HTR-8/SVneo (cell line): ENCODE measurements at regions not wholly inside any gene's neighbourhood (a gene's known extent, or its start where the extent isn't known, plus 50 kb on each side); places are given as distances from the start of the nearest gene placed in this dataset.
A peak's percentile ranks its signal among the peaks of the same experiment; 100 is the strongest.
"Not testable (repeated sequence)": the region's sequence is repeated elsewhere in the genome, so short reads cannot be mapped to it uniquely, and the experiment has no call there.

Source experiments
- DNase-seq: peaks from one replicate; pipeline ENCODE4 v3.0.0; 2011; ENCODE audit warnings: low spot score, mixed read lengths; ENCODE audit not compliant: insufficient read length
- FAIRE-seq: peaks from 2 replicates; lab custom pipeline; 2011; peaks lifted over from hg19 to GRCh38; lab: Jason Lieb, UNC

DNA sequence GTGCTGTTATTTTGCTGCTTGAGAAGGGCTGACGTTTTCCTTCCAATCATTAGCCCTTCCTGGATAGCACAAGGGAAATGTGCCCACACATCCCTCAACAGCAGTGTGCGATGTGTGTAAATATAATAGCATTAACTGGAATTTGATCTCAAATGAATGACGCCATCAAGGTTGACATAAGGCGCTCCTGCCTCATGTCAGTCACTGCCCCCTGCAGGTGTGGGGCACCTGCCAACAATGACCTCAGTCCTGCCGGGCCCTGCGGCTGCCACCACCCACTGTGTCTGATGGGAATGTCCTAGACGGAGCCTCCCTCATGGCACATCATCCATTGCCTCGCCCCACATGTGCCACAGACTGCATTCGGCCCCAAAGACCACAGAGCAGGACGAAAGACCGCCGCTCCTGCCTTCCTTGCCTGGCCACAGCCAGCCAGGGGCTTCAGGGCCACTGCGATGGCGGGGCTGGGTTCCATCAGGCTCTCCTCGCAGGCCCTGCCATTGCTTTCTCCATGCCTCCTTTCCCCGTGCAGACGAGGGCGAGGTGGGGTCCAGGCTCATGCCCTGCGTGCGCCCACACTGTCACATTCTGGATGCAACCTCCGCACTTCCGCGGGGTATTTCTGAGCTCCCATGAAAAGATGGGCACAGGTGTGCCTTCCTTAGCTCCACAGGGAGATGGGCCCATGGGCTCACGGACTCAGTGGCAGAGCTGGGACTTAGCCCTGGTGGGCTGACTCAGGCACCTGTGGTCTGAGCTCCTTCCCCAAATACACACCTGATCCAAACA, 146.7 kb downstream of the SOX1 start:
- DNase-seq (no peak), FAIRE-seq (no peak)

DNA sequence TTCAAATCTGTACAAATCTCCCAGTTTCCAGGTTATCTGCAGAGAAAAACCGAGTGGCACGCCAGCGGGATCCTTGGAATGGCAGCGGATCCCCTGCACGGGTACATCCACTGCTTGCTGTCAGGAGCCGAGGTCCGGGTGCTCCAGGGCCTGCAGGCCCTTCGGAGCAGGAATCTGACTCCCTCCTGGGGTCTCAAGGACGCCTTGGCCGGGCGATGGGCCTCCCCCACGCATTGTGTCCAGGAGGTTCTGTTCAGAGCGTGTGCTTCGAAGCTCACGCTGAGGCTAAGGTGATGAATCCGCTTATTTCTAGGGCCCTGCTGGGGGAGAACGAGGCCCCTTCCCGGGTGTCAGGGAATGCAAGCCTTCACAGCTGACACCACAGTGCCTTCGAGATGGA, 148.9 kb downstream of the SOX1 start:
- DNase-seq: no peak
- no peak for FAIRE-seq

- FAIRE-seq: peak; percentile 36
Observed at GRCh38 chr13:112217431-112217830, 150.5 kb downstream of the SOX1 start.

GRCh38 chr13:112218416-112218815, 151.5 kb downstream of the SOX1 start:
- DNase-seq: no peak
- FAIRE-seq: no peak

More at GRCh38 chr13:112217431-112217830, 150.5 kb downstream of the SOX1 start:
- DNase-seq: no peak

DNA sequence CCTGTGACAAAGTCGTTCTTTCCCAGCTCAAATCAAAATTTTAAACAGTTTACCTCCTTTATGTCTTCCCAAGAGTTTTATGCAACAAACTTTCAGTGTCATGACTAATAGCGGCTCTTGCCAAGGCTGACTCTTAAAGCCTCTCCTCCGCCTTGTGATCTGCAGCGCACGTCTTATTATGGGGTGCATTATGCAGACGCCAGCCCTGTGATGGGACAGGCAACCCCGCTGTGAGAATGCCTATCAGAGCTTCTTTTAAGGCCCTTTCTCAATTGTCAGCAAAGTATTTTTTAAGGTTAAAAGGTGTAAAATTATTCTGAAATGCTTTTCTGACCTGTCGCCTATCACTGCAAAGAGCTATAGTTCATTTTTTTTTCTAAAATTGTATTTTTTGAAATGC, 152.8 kb downstream of the SOX1 start:
- DNase-seq (no peak), FAIRE-seq (no peak)

GRCh38 chr13:112220296-112220875, 153.4 kb downstream of the SOX1 start:
- FAIRE-seq (no peak), DNase-seq (no peak)

DNA sequence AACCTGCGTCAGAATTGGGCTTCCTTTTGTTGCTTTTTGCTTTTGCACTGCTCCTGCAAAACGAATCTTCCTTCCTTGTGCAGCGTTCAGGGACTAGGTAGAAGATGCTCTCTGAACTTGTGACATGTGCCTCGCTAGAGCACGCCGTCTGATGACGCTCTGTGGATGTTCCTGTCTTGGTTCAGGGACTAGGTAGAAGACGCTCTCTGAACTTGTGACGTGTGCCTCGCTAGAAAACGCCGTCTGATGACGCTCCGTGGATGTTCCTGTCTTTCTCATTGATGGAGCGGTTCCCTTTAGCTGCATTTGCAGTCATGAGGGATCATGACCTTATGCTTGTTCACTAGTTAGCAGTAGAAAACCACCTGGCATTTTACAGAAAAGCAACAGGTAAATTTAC, 154.0 kb downstream of the SOX1 start:
- no peak for DNase-seq
- no peak for FAIRE-seq

DNA sequence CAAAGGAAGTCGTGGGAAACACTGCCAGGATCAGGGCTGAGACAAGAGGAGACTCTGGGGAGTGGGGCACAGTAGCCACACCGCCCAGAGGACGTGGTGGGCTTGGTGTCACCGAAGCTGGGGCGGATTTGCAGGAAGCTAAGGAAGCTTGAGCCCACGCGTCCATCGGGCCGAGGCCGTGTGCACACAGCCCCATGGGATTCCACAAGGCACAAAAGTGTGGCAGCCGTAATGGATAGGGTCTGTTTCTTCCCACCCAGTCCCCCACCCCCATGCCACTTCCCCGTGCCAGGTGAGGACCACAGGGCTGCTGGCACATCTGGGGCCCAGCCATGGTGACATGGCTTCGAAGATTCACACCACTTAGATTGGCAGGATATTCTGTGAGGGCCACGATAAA, 153.2 kb upstream of the SPACA7 start:
- no peak for DNase-seq
- no peak for FAIRE-seq

DNA sequence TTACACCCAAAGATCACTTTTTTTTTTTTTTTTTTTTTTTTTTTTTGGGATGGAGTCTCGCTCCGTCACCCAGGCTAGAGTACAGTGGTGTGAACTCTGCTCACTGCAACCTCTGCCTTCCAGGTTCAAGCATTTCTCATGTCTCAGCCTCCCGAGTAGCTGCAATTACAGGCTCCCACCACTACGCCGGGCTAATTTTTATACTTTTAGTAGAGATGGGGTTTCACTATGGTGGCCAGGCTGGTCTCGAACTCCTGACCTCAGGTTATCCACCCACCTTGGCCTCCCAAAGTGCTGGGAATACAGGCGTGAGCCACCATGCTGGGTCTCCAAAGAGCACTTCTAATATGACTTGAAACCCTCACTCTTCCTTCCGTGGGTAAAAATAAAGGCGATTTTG, 152.2 kb upstream of the SPACA7 start:
- not testable (repeated sequence) for DNase-seq, FAIRE-seq

GRCh38 chr13:112225429-112226090, 150.6 kb upstream of the SPACA7 start:
- FAIRE-seq (no peak), DNase-seq (no peak)

GRCh38 chr13:112226320-112227002, 149.7 kb upstream of the SPACA7 start:
- FAIRE-seq (no peak), DNase-seq (no peak)

DNA sequence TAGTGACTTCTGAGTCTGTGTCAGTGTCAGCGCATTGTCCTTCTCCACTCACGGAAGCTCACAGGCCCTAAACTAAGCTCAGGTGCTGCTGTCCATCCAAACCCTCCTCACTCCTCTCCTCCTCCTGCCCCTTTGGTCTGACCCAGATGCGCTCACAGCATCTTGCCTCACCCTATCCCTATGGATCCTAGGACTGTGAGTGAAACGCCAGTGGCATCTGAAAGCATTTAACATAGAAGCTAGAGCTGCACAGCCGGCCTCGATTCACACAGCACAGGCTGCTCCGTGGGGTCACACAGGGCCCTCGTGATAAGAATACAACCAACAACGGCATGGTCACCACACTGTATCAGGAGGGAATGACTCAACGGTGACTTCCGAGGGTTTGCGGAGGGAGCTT, 149.1 kb upstream of the SPACA7 start:
- no peak for DNase-seq
- FAIRE-seq: no peak

GRCh38 chr13:112229445-112229844, 146.7 kb upstream of the SPACA7 start:
- no peak for FAIRE-seq
- no peak for DNase-seq

GRCh38 chr13:112229992-112230872, 145.9 kb upstream of the SPACA7 start:
- FAIRE-seq (no peak), DNase-seq (no peak)

DNA sequence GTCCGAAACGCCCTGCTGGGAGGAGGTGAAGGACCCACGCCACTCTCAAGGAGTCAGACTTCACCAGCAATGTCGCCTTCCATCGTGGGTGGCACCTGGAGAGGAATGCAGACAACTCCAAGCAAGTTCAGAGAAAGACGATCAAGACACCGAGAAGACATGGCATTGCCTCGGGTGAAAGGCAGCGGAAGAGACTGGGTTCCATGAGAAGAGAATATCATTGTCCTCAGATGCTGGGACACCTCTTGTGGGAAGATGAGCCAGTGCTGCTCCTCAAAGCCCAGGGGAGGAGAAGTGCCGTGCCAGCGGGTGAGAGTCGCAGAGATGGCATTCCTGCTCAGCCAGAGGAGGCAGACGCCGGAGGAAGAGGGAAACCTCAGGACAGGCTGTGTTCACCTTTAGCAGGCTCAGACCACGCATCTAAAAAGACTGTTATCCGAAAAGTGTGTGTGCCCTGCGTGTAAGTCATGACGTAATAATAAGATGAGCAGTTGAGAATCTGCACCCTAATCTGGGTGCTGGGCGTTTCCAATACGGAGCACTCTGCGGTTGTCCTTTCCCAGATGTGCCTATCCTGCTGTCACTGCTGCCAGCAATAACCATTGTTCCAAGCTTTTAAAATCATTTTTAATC, 144.6 kb upstream of the SPACA7 start:
- DNase-seq (no peak), FAIRE-seq (no peak)

DNA sequence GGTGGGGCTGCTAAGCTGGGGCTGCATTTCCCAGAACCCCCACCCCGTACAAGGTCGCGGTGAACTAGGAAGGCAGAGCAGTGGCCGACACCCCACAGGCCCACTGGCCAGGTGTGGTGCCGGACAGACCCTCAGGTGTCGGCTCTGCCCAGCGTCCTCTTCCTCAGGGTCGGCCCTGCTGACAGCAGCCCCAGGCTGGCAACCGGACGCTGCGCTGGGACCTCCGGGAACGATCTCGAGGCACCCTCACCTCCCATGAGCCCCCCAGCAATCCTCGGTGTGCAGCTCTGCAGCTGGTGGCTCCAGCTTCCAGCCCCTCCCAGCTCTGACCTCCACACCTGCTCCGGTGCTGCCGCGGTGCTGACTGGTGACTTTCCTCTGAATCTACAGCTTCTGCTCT, 142.9 kb upstream of the SPACA7 start:
- DNase-seq (no peak), FAIRE-seq (no peak)

DNA sequence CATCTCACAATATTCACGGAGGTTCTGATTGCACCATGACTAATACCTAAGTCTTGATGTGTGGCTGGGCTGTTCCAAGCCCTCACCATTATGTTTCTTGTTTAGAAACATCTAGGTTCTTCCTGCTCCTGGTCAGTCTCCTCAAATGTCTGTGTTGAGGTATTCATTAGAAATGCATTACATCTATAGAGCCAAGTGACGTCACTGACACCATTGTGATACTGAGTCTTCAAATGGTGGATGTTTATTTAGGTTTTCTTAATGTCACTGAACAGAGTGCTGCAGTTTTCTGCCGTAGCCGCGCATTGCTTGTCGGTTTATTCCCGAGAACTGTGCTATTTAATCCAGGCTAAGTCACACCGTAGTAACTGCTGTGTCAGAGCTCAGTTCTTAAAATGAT, 142.4 kb upstream of the SPACA7 start:
- DNase-seq (no peak), FAIRE-seq (no peak)

- DNase-seq (no peak), FAIRE-seq (no peak)
Observed at GRCh38 chr13:112234131-112234875, 141.9 kb upstream of the SPACA7 start.

DNA sequence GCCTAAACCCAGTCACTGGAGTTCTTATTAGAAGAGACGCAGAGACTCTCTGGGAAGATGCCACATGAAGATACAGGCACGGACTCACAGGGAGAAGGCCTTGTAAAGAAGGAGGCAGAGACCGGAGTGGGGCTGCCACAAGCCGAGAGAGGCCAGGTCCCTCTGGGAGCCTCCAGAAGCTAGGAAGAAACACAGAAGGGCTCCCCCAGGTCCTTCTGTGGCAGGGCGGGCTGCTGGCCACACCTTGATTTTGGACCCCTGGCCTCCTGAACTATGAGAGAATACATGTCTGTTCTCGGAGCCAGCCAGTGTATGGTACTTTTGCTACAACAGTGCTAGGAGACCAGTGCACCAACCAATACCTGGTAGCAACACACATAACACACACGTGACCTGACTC, 140.1 kb upstream of the SPACA7 start:
- FAIRE-seq (no peak), DNase-seq (no peak)
